ENCODE measurements at regions not wholly inside any gene's neighbourhood (a gene's known extent, or its start where the extent isn't known, plus 50 kb on each side); places are given as distances from the start of the nearest gene placed in this dataset.

DNA sequence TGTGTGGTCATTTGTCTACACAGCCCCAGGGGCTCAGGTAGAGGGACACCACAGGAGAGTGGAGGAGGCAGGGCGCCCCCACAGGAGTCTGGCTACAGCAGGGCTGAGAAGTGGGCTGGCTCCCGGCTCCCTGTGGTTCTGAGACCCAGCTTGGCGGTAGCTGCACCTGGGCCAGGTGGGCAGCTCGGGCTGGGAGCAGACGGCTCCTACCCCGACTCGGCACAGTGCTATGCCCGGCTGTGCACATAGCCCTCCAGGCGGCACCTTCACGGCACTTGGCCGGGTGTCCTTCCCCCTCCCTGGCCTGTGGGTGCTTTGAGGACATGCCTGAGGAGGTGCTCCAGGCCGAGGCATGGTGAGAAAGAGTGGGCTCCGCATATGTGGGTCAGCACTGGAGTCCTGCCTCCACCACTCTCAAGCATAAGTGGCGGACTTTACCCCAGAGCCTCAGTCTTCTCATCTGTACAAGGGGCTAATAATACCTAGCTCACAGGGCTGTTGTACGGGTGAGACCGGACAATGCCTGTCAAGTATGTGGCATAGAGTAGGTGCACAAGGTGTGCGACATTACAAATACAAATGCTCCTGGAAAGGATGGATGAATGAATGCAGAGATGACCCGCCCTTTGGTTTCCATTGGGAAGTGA is 50.1 kb upstream of the JPH3 start:
- DNase-seq (ENCODE audit: low read depth in 3 of 3), result no peak

DNA sequence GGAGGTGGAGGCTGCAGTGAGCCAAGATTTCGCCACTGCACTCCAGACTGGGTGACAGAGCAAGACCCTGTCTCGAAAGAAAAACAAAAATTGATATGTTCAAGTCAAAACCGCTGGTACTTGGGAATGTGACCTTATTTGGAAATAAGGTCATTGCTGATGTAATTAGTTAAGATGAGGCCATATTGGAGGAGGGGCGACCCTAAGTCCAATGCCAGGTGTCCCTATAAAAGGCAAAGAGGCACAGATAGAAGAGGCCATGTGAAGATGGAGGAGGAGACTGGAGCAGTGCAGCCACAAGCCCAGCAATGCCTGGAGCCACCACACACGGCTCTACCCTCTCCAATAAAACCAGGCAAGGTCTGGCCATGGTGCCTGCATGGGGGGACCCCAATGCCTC is 50.8 kb upstream of the JPH3 start:
- no peak for DNase-seq (ENCODE audit: low read depth in 3 of 3)

DNA sequence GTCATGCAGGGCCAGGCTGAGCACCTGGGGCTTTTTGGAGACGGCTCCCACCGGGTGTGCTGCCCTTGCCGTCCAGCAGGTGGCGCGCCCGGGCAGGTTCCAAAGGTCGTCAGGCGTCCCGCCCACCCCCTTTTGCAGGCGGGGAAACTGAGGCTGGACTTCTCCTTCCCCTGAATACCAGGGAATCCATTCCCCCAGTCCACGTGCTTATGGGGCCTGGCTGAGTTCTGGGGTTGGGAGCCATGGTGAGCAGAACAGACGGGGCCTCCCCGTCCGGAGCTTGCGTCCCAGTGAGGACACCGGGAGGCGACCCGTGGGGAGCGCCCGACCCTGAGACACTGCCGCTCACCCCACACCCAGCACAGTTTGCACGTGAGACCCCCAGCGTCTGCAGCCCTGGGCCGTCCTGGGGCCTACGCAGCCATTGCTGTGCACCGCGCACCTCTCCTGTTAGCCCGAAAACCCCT is 51.8 kb upstream of the JPH3 start:
- peak; percentile 29 to 48 (median 35) for DNase-seq (ENCODE audit: low read depth in 3 of 3)

DNA sequence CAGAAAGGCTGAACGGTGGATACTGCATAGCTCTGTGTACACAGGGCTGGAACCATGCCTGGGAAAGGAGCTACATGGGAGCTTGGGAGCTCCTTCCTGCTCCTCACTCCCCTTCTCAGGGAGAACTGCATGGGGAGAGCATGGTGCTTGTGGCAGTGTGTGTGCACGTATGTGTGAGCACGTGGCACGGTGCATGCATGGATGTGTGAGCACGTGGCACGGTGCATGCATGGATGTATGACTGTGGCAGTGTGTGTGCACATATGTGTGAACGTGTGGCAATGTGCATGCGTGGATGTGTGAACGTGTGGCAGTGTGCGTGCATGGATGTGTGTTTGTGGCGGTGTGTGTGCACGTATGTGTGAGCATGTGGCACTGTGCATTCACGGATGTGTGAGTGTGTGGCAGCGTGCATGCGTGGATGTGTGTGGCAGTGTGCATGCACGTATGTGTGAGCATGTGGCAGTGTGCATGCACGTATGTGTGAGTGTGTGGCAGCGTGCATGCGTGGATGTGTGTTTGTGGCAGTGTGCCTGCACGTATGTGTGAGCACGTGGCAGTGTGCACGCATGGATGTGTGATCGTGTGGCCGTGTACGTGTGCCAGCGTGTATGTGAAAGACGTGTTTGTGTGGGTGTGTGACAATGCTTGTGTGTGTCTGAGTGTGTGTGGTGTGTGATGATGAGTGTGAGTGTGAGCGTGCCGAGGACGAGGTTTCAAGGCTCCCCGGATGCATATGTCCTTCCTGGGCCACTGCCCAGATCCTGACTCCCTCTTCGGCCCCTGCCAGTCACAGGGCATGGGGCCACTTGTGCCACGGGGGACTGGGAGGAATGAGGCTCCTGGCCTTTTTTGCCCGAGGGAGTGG is 52.4 kb upstream of the JPH3 start:
- no peak for DNase-seq (ENCODE audit: low read depth in 3 of 3)

DNA sequence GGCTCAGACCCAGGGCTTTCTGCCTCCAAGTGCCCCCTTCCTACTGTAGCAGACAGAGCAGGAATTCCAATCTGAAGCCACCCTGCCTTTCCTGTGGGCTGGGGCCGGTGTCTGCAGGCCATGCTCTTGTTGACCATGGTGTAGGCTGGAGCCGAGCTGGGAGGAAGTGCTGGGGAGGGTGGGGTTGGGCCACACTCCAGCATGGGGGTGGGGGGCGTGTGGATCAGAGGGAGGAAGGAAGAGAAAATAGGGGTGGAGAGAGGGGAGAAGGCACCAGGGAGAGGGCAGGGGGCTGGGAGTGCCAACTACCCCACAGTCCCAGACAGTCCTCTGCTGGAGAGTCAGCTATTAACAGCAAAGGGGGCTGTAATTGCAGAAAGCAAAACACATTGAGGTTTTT is 54.3 kb upstream of the JPH3 start:
- DNase-seq (ENCODE audit: low read depth in 3 of 3), result no peak

DNA sequence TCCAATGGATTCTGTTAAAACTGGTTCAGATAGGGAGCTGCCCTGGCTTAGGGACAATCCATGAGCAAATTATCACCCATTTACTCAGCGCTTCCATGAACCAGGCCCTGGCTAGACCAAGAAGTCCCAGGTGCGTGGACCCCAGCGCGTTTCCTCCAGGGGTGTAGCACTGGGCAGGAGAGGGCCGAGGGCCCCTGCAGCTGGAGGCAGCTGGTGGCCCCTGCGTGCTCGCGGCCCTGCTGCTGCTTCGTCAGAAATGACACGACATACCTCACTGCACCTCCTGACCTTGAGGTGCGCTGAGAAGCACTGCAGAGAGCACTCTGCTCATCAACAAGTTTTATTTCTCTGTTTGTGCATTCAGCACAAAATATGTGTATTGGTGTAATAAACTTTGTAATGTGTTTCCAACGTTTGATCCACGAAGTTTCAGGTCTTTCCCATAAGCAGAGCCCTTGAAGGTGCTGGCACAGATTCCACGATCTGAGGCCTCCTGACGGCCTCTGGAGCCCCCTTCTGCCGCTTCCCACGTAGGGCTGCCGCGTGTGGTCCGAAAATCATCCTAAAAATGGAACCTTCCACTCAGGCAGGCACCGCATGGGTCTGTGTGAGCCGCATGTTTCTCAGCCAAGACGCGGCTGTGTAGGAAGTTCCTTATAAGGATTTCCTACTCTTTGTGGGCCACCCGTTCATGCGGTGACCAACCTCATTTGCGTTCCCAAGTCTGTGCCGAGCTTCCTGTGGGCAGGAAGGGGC is 50.8 kb upstream of the ZCCHC14 start:
- DNase-seq (ENCODE audit: low read depth in 3 of 3), result no peak

DNA sequence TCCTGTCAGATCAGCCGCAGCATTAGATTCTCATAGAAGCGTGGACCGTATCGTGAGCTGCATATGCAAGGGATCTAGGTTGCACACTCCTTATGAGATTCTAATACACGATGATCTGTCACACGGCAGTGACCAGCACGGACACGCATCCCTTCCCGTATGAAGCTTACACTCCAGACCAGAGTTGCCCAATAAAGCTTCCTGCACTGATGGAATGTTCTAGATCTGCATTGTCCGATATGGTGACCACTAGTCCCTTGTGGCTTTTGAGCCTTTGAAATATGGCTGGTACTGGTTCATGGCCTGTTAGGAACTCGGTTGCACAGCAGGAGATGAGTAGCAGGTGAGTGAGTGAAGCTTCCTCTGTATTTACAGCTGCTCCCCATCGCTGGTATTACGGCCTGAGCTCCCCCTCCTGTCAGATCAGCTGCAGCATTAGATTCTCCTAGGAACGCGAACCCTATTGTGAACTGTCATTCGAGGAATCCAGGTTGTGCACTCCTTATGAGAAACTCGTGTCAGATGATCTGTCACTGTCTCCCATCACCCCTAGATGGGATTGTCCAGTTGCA is 49.8 kb upstream of the ZCCHC14 start:
- no peak for DNase-seq (ENCODE audit: low read depth in 3 of 3)
